Panc1 (cell line): ENCODE measurements at regions not wholly inside any gene's neighbourhood (a gene's known extent, or its start where the extent isn't known, plus 50 kb on each side); places are given as distances from the start of the nearest gene placed in this dataset.

Experiments used
- ATAC-seq: fragments of 200-7000 bp; cut with Tn5 transposase; 2 replicates; pipeline ENCODE4 v1.9.1; 2020; ENCODE audit warnings: mild to moderate bottlenecking, moderate library complexity
- BruUV-seq: library from RNA; stranded (reverse); fragments of 400-500 nt; replicated peaks from 2 replicates; lab custom pipeline; 2021; lab: Mats Ljungman, UMichigan
- CTCF ChIA-PET: fragments of 300-600 bp; sonication (Branson Sonifier 250); formaldehyde crosslinking; loops from one replicate; lab custom pipeline; 2022; ENCODE audit warnings: antibody characterized with exemption; lab: Charles Lee
- POLR2A ChIA-PET: fragments of 300-600 bp; sonication (Branson Sonifier 250); formaldehyde crosslinking; loops from one replicate; lab custom pipeline; 2022; ENCODE audit warnings: antibody characterized with exemption; lab: Charles Lee
- DNase-seq: peaks from one replicate; pipeline ENCODE4 v3.0.0-alpha.2; 2010; ENCODE audit warnings: low read depth, low spot score
- H3K27ac ChIP-seq: 2 replicates; pipeline ENCODE4 v1.5.1; 2011; ENCODE audit warnings: mild to moderate bottlenecking, low read length, inconsistent platforms
- H3K27me3 ChIP-seq: fragments of 200-500 bp; sonication (Bioruptor generic); 2 replicates; pipeline ENCODE4 v1.6.0; 2014; ENCODE audit warnings: low read length, inconsistent platforms; ENCODE audit not compliant: control insufficient read depth, insufficient read depth
- H3K36me3 ChIP-seq: fragments of 200-500 bp; sonication (Bioruptor generic); 2 replicates; pipeline ENCODE4 v1.5.1; 2014; ENCODE audit warnings: inconsistent platforms, mild to moderate bottlenecking, low read length, moderate library complexity; ENCODE audit not compliant: control insufficient read depth, insufficient read depth
- H3K4me1 ChIP-seq: 2 replicates; pipeline ENCODE4 v1.5.1; 2011; ENCODE audit warnings: inconsistent platforms, mild to moderate bottlenecking, low read length, moderate library complexity; ENCODE audit not compliant: control insufficient read depth, insufficient read depth
- H3K4me3 ChIP-seq, 2 experiments: 2 replicates each; pipeline ENCODE4 v1.5.1; 2011 to 2012; ENCODE audit warnings: low read depth in 2 of 2, low read length in 2 of 2, mild to moderate bottlenecking in 2 of 2, inconsistent platforms in 1 of 2, moderate library complexity in 1 of 2
- H3K9me3 ChIP-seq: fragments of 200-500 bp; sonication (Bioruptor generic); 2 replicates; pipeline ENCODE4 v1.5.1; 2014; ENCODE audit warnings: low read depth, mild to moderate bottlenecking, inconsistent platforms, low read length, moderate library complexity; ENCODE audit not compliant: control insufficient read depth, insufficient read depth
- CTCF ChIP-seq: fragments of 450-650 bp; IDR thresholded peaks from 2 replicates; pipeline ENCODE4 v1.5.1; 2017; ENCODE audit warnings: mild to moderate bottlenecking
- POLR2AphosphoS5 ChIP-seq: IDR thresholded peaks from 2 replicates; pipeline ENCODE4 v1.6.1; 2012; ENCODE audit warnings: mild to moderate bottlenecking, low read depth, low read length, moderate library complexity
- REST ChIP-seq, 2 experiments: IDR thresholded peaks; 2 replicates each; pipeline ENCODE4 v1.6.1; 2011 to 2012; ENCODE audit warnings: low read depth in 2 of 2, control low read depth in 1 of 2, low read length in 1 of 2, mild to moderate bottlenecking in 1 of 2, moderate library complexity in 1 of 2; ENCODE audit not compliant: insufficient read depth in 1 of 2
- SIN3A ChIP-seq: IDR thresholded peaks from 2 replicates; pipeline ENCODE4 v1.6.1; 2012; ENCODE audit warnings: low read depth, mild to moderate bottlenecking, low read length, moderate library complexity, borderline replicate concordance; ENCODE audit not compliant: insufficient read depth
- TCF7L2 ChIP-seq: IDR thresholded peaks from 2 replicates; pipeline ENCODE4 v1.6.1; 2011; ENCODE audit warnings: mild to moderate bottlenecking, low read depth, low read length, inconsistent platforms
- in situ Hi-C: cut with HindIII; loops from 2 replicates; pipeline ENCODE4 v1.10.0; 2016; ENCODE audit warnings: low sequenced_read_pairs, low pct_unique_long_range_greater_than_20kb
- intact Hi-C: fragments of 100-400 bp; cut with micrococcal nuclease; formaldehyde crosslinking; loops from one replicate; pipeline ENCODE4 v1.10.0; 2022; ENCODE audit not compliant: unreplicated experiment

GRCh38 chr12:3431686-3432085, 59.3 kb upstream of the PRMT8 start:
- no peaks in the 10 kb centered on the region for H3K4me1 ChIP-seq
- no peaks in the 10 kb centered on the region for H3K36me3 ChIP-seq
- H3K27ac ChIP-seq: no peak overlapping the region
- ChIA-PET POLR2A (no interaction called here), CTCF (no interaction called here)
- ATAC-seq: no peak
- intact Hi-C loops: no loop called here
- H3K27me3 ChIP-seq: no peaks in the 10 kb centered on the region
- H3K9me3 ChIP-seq: no peaks in the 10 kb centered on the region
- H3K4me3 ChIP-seq: peak overlapping the region in 1 of 2 experiments; percentile 31; a peak in 2 of 4 replicates
- no TSS peak for BruUV-seq
- in situ Hi-C loops: no loop called here
- DNase-seq: no peak
- no peak for TF ChIP-seq REST (IDR thresholded peaks at IDR 0.05; ENCODE audit: insufficient read depth in 1 of 2, low read depth in 2 of 2, low read length in 1 of 2)
- no peak for TF ChIP-seq CTCF
- TF ChIP-seq POLR2AphosphoS5: no peak
- no peak for TF ChIP-seq SIN3A
- TF ChIP-seq TCF7L2: no peak

GRCh38 chr12:3432176-3432742, 58.7 kb upstream of the PRMT8 start:
- BruUV-seq: no TSS peak
- intact Hi-C loops (no loop called here), in situ Hi-C loops (no loop called here)
- POLR2A ChIA-PET: no interaction called here
- TF ChIP-seq POLR2AphosphoS5 (no peak), REST (IDR thresholded peaks at IDR 0.05; ENCODE audit: insufficient read depth in 1 of 2, low read depth in 2 of 2, low read length in 1 of 2) (no peak), TCF7L2 (no peak), SIN3A (no peak), CTCF (no peak)
- H3K36me3 ChIP-seq: no peaks in the 10 kb centered on the region
- H3K9me3 ChIP-seq: no peaks in the 10 kb centered on the region
- CTCF ChIA-PET: no interaction called here
- no peaks in the 10 kb centered on the region for H3K27me3 ChIP-seq
- no peak overlapping the region for H3K27ac ChIP-seq
- peak; percentile 62; the same call in 1 of the 2 replicates for ATAC-seq
- DNase-seq: no peak
- H3K4me3 ChIP-seq: peak overlapping the region in 1 of 2 experiments; percentile 31; a peak in 2 of 4 replicates
- H3K4me1 ChIP-seq: no peaks in the 10 kb centered on the region
